Chondrocyte (in vitro differentiated cells): ENCODE measurements at regions not wholly inside any gene's neighbourhood (a gene's known extent, or its start where the extent isn't known, plus 50 kb on each side); places are given as distances from the start of the nearest gene placed in this dataset.

Experiments
- DNase-seq: peaks from one replicate; pipeline ENCODE4 v3.0.0; 2021; ENCODE audit warnings: mixed read lengths, low spot score
- H3K27ac Mint-ChIP-seq: one replicate; pipeline ENCODE4 v1.8.0; 2021; ENCODE audit warnings: mild to moderate bottlenecking, moderate library complexity, mixed read lengths; ENCODE audit not compliant: unreplicated experiment
- H3K27me3 Mint-ChIP-seq: 2 replicates; pipeline ENCODE4 v1.8.0; 2021; ENCODE audit warnings: low read depth, mixed read lengths
- H3K36me3 Mint-ChIP-seq: 2 replicates; pipeline ENCODE4 v1.8.0; 2021; ENCODE audit warnings: low read depth, mixed read lengths
- H3K4me1 Mint-ChIP-seq: 2 replicates; pipeline ENCODE4 v1.8.0; 2021; ENCODE audit warnings: low read depth, mild to moderate bottlenecking, mixed read lengths
- H3K4me3 Mint-ChIP-seq: one replicate; pipeline ENCODE4 v1.8.0; 2021; ENCODE audit warnings: mild to moderate bottlenecking, moderate library complexity, mixed read lengths; ENCODE audit not compliant: unreplicated experiment
- H3K9me3 Mint-ChIP-seq: 2 replicates; pipeline ENCODE4 v1.8.0; 2021; ENCODE audit warnings: low read depth, mixed read lengths
- TF ChIP-seq, protein P1 (sequence below): fragments of 200-600 bp; sonication (generic); IDR thresholded peaks from 2 replicates; pipeline ENCODE4 v1.5.0; 2021; ENCODE audit warnings: antibody characterized with exemption, mild to moderate bottlenecking, moderate library complexity

DNA sequence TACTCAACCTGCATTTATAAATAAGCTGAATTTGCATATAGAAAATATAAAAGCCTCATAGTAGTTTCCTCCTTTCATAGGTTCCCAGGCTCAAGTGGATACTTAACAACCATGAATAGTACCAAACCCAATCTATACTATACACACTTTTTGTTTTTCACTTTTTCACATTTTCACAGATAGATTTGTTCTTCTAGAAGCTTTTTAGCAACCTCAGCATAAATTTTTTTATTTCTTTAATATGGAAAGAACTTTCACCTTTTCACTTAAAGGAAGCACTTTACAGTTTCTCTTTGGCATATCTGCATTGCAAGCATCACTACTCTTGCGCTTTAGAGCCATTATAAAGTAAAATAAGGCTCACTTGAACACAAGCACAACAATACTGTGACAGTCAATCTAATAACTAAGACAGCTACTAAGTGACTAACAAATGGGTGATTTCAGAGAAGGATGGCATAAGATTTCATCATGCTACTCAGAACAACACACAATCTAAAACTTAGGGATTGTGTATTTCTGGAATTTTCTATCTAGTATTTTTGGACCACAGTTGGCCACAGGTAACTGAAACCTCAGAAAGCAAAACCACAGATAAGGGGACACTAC lies 1063.6 kb downstream of the FAM181B start:
- TF ChIP-seq, protein P1, sequence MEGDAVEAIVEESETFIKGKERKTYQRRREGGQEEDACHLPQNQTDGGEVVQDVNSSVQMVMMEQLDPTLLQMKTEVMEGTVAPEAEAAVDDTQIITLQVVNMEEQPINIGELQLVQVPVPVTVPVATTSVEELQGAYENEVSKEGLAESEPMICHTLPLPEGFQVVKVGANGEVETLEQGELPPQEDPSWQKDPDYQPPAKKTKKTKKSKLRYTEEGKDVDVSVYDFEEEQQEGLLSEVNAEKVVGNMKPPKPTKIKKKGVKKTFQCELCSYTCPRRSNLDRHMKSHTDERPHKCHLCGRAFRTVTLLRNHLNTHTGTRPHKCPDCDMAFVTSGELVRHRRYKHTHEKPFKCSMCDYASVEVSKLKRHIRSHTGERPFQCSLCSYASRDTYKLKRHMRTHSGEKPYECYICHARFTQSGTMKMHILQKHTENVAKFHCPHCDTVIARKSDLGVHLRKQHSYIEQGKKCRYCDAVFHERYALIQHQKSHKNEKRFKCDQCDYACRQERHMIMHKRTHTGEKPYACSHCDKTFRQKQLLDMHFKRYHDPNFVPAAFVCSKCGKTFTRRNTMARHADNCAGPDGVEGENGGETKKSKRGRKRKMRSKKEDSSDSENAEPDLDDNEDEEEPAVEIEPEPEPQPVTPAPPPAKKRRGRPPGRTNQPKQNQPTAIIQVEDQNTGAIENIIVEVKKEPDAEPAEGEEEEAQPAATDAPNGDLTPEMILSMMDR = no peak
- Mint-ChIP-seq H3K4me1 (no peaks in the 10 kb centered on the region), H3K27me3 (peaks cover 7% of the 10 kb centered on the region), H3K36me3 (no peaks in the 10 kb centered on the region), H3K4me3 (no peak overlapping the region), H3K27ac (no peak overlapping the region), H3K9me3 (no peaks in the 10 kb centered on the region)
- no peak for DNase-seq

DNA sequence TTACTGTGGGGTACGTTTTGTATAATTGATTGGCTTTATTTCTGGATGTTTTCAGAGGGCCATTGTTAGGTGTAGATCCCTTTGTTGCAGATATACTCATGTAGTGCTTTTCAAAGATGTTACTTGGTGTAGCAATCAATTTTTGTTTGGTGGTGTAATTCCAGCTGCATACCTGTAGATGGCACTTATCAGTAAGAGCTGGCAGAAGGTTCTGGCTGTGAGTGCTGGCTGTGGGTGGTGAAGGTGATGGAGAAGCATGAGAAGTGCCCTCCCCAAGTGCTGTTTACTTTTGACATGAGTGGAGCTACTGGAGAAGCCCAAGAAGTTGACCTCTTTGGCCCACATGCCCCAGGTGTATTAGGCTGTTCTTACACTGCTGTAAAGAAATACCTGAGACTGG lies 1074.9 kb downstream of the FAM181B start:
- H3K27ac Mint-ChIP-seq = no peak overlapping the region
- TF ChIP-seq, protein P1 = peak; percentile 65

DNA sequence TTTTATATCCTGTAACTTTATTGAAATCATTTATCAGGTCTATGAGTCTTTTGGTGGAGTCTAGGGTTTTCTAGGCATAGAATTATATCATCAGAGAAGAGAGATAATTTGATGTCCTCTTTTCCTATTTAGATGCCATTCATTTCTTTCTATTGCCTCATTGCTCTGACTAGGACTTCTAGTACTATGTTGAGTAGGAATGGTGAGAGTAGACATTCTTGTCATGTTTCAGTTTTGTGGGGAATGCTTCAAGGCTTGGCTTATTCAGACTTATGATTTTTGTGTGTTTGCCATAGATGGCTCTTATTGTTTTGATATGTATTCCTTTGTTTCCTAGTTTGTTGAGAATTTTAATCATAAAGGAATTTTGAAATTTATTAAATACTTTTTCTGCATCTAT lies 1078.3 kb downstream of the FAM181B start:
- TF ChIP-seq, protein P1 = no peak
- Mint-ChIP-seq H3K27ac (no peak overlapping the region), H3K4me3 (no peak overlapping the region), H3K9me3 (peaks cover 17% of the 10 kb centered on the region), H3K36me3 (peaks cover 6% of the 10 kb centered on the region), H3K4me1 (no peaks in the 10 kb centered on the region), H3K27me3 (peaks cover 9% of the 10 kb centered on the region)
- no peak for DNase-seq

More for the DNA sequence above, 1074.9 kb downstream of the FAM181B start:
- Mint-ChIP-seq H3K4me1 (no peaks in the 10 kb centered on the region), H3K4me3 (no peak overlapping the region), H3K36me3 (peaks cover 6% of the 10 kb centered on the region), H3K27me3 (peaks cover 10% of the 10 kb centered on the region), H3K9me3 (peaks cover 17% of the 10 kb centered on the region)
- DNase-seq = no peak

DNA sequence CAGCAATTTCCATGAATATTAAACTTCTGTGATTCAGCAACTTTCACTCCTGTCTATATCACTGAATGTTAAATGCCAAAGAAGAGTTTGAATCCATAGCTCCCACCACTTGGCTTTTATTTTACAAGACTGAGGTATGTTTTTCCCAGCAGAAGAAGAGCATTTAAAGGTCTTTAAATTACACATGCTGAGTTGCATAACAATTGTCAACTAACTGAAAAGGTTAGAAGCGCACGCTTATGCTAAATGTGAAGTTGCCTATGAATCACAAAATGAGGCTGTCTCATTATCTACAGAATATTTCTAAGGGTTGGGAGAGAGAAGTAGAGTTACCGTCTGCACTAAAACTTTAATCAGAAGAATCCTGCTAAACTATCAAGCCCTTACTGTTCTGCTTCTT lies 1086.3 kb downstream of the FAM181B start:
- TF ChIP-seq, protein P1 = no peak
- H3K4me3 Mint-ChIP-seq = no peak overlapping the region
- peaks cover 2% of the 10 kb centered on the region for H3K4me1 Mint-ChIP-seq
- H3K27ac Mint-ChIP-seq = no peak overlapping the region
- peaks cover 27% of the 10 kb centered on the region for H3K27me3 Mint-ChIP-seq
- no peaks in the 10 kb centered on the region for H3K9me3 Mint-ChIP-seq
- no peaks in the 10 kb centered on the region for H3K36me3 Mint-ChIP-seq
- no peak for DNase-seq

DNA sequence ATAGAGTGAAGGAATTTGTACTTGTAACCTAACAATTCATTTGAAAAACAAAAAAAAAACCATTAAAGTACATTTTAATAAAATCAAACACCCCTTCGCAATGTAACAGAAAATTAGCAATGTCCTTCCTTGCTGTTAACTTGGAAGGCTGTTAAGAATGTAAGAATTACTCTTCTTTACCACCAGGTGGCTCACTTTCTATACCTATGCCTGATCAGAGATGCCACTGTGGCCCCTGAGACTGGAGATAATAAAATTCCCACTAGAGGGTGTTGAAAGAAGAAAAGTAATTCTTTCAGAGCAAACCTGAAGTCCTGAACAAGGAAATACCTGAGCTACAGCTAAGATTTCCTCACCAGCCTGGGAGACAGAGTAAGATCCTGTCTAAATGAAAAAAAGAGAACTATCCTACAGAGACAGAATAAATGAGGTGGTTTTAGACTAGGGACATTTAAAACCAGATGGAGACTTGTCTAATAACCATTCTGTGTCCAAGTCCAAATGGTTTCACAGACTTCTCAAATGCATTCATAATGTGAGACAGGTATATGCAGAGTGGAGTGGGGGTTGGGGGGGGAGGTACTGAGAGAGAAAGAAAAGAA lies 1089.3 kb downstream of the FAM181B start:
- no peaks in the 10 kb centered on the region for H3K9me3 Mint-ChIP-seq
- no peak for DNase-seq
- peaks cover 28% of the 10 kb centered on the region for H3K27me3 Mint-ChIP-seq
- no peak overlapping the region for H3K4me3 Mint-ChIP-seq
- TF ChIP-seq, protein P1 = peak; percentile 90
- no peak overlapping the region for H3K27ac Mint-ChIP-seq
- H3K4me1 Mint-ChIP-seq = peaks cover 2% of the 10 kb centered on the region
- H3K36me3 Mint-ChIP-seq = no peaks in the 10 kb centered on the region
